GM04504 (cell line): ENCODE measurements at regions not wholly inside any gene's neighbourhood (a gene's known extent, or its start where the extent isn't known, plus 50 kb on each side); places are given as distances from the start of the nearest gene placed in this dataset.
A peak's percentile ranks its signal among the peaks of the same experiment; 100 is the strongest.
"Not testable (repeated sequence)": the region's sequence is repeated elsewhere in the genome, so short reads cannot be mapped to it uniquely, and the experiment has no call there.

Experiments used
- DNase-seq: peaks from one replicate; pipeline ENCODE4 v3.0.0-alpha.2; 2012; ENCODE audit warnings: low read depth

DNA sequence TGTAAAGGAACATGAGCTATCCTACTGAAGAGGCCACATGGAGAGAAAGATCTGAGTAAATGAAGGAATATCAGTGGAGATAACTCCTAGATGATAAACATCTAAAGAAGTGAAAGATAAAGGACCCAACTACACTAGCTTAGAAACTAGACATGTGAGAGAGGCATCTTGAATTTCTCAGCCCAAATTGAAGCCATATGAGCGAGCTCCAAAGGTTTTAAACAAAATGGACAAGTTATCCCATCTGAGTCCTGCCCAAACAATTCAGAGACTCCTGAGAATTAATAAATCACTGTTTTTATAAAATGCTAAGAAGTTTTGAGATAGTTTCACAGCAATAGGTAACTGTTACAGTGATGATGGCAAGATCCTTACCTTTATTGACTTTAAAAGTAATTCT is 438.9 kb downstream of the NAV3 start:
- no peak for DNase-seq

DNA sequence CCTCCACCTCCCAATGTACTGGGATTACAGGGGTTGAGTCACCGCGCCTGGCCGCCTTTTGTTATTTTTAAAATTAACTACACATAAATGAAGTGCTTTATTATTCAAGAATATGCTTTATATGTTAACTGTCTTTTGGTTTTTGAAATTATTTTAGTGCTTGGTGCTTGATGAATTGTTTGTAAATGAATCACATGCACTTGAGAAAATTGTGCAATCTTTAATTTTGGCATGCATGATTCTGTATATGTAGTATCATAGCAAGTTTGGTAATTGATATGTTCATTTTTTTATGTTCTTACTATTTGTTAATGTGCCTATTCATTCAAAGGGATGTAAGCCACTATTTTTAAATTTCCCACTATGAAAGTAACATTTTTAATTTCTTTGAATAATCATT is 440.9 kb downstream of the NAV3 start:
- no peak for DNase-seq

DNA sequence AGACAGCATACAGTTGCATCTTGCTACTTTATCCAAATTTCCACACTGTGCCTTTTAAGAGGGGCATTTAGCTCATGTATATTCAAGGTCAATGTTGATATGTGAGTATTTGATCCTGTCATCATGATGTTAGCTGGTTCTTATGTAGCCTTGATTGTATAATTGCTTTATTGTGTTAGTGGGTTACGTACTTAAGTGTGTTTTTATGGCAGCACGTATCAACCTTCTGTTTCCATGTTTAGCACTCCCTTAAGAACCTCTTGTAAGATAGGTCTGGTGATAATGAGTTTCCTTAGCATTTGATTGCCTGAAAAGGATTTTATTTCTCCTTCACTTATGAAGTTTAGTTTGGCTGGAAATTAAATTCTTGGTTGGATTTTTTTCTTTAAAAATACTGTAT is 445.2 kb downstream of the NAV3 start:
- no peak for DNase-seq

DNA sequence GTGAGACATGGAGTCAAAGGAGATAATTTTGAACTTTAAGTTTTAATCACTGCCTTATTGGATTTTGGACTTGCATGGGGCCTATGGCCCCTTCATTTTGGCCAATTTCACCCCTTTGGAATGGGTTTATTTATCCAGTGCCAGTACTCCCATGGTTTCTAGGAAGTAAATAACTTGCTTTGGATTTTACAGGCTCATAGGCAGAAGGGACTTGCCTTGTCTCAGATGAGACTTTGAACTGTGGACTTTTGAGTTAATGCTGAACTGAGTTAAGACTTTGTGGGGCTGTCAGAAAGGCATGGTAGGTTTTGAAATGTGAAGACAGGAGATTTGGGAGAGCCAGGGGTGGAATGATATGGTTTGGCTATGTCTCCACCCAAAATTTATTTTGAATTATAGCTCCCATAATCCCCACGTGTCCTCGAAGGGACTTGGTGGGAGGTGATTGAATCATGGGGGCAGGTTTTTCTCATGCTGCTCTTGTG is 448.1 kb downstream of the NAV3 start:
- DNase-seq: no peak

DNA sequence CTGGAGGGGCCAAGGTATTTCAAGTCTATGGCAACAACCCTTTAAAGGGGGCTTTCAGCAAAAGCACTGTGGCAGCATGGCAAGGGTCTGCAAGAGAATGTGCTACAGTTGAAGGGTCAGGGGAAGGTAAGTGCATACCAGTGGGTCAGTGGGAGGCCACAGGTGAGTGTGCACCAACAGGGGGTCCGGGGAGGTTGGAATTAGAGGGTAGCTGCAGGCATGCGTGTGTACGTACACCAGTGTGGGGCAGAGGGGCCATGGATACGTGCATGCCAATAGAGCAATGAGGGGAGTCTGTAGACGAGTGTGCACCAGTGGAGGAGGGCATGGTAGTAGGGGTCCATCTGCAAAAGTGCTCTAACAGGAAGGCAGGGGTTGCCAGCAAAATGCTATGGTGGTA is 448.9 kb downstream of the NAV3 start:
- DNase-seq: no peak

DNA sequence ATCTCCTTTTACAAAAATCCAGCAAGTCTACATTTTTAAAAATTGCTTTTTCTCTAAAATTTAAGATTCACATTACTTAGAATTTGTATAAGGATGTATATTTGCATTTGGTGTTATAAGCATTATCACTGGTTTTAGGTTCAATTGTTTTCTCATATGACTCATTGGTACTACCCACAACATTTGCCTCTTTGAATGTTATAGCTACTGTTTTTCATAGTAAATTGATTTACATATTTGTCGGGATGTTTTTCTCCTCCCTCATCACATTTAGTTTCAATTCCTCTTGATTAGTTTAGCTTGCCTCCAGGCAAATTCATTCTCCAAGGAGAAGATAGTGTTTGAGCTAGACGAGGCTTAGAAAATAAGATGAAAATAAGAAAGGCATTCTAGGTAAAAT is 450.4 kb downstream of the NAV3 start:
- not testable (repeated sequence) for DNase-seq

DNA sequence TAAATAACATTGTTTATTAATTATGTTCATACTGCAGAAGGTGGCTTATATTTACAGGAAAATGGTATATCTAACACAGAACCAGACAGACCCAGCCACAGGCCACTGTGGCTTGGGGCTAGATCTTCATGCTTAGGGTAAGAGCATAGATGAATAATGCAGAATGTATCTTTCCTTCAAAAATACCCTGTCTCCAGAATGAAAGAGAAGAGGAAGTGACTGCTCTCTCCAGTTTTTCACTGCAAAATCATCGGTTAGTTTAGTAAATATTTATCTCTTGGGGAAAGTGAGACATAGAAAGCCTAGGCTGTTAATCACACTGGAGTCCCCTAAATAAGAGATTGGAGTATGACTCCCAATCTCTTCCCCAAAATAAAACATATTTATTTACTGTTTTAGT is 453.7 kb downstream of the NAV3 start:
- no peak for DNase-seq

DNA sequence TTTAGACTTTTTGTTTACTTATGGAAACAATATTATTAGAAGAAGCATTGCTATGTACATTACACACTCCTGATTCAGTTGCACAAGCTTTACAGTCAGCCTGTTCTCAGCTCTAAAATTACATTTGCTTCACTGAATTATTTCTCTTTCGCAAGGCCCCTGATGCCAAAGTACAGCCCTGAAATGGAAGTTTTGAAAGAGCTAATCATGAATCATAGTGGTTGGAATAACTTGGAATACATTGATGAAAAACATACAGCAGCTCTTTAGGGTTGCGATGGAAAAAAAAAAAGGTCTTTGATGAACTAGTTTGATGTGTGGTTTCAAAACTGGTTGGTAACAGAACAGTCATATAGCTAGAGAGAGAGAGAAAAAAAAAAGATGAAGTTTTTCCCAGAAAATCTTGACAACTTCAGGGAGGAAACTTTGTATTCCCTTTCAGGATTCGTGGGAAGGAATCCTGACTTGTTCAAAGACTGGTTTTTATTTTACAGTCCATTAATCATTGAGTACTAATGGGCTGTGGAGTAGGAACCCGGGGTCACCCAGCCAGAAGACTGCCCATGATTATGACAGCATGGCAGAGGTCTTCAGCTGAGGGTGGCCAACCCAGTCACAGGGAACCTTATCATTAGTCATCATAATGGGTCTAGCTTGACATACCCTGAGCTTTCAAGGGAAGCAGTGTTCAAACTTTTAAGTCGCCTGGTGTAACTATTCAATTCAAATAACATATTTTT is 460.1 kb downstream of the NAV3 start:
- peak; percentile 82 for DNase-seq

DNA sequence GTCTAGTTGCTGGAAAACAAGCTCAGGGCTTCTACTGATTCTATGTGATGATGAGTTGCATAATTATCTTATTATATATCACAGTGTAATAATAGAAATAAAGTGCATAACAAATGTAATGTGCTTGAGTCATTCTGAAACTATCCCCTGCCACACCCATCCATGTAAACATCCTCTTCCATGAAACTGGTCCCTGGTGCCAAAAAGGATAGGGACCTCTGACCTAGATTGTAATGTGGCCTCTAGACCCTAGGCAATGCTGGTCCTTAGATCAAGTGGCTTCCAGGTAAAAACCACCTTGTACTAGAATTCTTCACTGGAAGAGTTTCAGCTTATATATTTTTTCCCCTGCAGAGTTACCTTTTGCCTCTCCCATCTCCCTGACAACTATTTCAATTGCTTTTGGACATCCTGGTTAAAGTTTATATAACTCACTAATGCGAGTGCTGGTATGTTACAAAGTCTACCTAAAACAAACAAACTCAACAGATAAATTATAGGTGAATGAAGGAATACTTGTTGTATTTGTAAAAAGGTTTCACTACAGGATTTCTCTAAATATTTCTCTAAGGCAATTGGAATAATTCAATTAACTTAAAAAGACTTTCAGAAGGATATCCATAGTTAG is 462.5 kb downstream of the NAV3 start:
- DNase-seq: no peak

DNA sequence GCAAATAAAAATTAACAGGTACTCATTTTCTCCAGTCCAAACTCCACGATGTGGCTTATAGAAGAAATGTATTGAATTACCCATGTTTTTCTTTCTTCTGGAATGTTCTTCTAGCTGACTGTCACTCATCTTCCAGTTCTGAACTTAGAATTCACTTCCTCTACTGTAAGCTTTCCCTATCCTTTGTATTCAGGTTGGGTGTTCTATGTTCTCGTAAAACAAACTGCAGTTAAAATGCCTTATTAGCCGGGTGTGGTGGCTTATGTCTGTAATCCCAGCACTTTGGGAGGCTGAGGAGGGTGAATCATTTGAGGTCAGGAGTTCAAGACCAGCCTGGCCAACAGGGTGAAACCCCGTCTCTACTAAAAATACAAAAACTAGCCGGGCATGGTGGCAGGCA is 470.6 kb downstream of the NAV3 start:
- DNase-seq: not testable (repeated sequence)

DNA sequence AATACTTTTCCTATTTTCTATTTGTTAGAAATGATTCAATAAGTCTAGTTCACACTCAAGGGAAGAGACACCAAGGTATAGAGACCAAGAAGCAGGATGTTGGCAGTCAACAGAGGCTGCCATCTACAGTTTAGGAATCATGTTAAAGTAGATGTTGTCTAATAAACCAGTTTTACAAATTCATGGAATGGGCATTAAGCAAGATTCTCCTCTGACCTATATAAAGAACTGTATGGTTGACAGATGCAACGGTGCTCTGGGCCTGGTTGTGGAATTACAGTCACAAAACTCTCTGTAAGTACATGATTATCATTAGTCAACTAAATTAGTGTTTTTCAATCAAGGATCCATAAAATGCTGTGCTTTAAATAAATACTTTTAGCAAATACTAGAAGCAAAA is 475.1 kb downstream of the NAV3 start:
- DNase-seq: no peak

DNA sequence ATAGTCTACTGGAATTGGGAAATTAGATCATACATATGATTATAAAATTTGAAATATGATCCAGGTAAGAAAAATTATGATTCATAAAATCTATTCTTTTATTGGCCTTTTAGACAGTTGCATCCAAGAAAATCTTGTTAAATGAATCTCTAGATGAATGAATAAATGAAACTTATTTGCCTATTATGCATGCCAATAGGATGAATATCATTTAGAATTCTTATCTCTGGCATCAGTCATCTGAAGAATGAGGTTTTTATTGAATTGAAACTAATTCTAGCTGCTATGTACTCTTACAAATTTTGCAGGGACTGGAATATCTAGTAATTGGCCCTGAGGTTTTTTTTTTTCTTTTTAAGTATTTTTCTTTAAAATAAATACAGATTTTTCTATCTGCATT is 475.5 kb downstream of the NAV3 start:
- DNase-seq: no peak

DNA sequence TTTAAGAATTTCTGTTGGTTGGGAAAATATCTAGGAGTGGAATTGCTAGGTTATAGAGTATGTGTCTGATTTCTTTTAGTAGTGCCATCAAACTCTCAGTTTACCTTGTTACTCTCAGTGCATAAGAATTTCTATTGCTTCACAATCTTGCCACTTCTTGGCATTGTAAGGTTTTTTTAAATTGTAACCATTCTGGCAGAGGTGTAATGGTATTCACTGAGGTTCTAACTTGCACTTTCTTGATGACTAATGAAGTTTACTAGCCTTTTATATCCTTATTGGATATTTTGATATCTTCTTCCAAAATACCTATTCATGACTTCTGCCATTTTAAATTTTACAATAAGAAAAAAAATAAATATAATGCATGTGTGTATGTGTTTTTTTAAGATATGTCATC is 478.0 kb downstream of the NAV3 start:
- DNase-seq: no peak

DNA sequence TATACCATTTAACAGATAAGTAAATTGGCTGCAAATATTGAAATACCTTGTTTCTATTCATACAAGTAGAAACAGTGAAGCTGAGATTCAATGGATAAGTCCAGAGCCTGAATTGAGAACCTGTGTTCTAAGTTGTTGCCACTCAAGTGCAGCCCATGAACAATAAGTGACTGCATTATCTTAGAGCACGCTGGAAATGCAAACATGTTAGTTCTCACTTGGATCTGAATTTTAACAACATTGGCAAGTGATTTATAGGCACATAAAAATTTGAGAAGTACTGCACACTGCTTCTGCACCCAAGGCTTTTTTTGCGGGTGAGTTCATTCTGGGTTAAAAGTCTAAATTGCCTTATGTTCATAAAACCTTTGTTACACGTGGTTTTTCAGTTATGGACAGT is 484.3 kb downstream of the NAV3 start:
- no peak for DNase-seq

DNA sequence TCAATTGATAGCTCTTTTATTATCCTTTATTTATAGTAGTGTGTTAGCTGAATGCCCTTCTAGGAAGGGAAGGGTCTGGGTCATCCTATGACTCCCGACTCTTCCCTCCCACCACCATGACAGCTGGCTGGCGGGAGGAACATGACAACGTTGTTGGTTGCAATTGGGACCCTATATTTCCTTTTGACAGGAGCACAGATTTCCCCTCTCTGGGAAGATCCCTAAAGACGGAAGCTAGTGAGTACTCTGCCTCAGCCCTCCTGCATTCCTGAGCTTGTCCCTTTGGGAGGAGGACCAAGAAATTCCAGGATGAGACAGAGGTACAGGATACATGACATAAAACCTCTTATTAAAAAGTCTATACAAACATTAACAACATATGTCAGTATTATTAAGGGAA is 485.4 kb downstream of the NAV3 start:
- no peak for DNase-seq

DNA sequence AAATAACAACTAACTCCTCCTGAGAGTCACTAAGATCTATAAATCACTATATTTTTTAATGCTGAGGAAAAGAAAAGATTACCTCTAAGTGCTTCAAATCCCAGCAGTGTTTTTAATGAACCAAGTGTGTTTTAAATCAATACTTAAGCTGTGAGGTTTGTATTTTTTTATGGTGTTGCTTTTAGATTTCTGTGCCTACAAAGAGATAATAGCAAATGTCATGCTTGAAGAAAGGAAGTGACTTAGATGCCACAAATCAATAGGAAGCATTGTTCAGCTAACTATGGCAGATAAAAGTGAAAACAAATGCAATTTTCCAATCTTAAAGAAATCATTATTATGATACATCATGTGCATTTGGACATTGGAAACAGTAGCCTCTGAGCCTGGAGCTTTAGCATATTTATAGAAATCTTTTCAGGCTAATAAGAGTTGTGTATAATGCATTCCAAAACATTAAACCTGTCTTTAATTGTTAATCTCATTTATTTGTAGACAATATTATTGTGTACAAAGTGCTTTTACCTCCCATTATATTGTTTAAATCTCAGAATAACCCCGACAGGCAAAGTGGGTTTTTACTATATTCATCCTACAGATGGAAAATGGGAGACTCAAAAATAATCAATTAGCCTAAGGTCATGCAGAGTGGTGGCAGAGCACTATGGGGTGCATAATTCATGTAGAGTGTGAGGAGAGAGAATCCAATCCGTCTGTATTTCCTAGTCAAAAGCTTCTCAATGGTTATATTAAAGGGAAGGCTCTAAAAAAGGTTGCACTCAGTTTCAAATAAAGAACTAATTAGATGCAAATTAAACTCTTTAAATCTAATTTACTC is 486.2 kb downstream of the NAV3 start:
- DNase-seq: no peak

DNA sequence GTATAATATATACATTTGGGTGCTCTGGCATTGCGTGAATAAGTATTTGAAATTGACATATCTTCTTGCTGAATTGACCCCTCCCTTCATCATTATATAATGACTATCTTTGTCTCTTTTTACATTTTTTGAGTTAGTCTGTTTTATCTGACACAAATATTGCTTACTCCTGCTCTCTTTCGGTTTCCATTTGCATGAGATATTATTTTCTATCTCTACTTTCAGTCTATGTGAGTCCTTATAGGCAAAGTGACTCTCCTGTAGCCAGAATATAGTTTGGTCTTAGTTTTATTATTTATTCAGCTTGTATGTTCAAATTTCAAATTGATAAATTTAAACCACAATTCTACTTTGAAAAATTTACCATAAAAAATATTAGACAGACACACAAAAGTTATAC is 491.0 kb downstream of the NAV3 start:
- no peak for DNase-seq

DNA sequence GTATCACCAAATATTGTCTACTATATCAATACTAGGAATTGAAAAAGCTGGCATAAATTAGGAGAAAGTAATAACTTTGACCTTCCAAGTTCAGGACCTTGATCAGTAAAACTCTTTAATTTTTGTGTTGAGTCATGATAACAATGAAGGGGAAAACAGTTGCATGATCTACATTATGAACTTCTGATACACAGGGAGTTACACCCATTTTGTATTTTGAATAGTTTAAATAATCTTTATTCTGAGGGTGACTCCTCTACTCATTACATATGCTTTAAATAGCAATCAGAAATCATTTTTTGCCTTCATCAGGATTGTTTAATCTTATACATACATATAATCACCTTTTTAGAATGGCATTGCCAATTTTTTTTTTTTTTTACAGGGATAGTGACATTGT is 492.5 kb downstream of the NAV3 start:
- DNase-seq: no peak

DNA sequence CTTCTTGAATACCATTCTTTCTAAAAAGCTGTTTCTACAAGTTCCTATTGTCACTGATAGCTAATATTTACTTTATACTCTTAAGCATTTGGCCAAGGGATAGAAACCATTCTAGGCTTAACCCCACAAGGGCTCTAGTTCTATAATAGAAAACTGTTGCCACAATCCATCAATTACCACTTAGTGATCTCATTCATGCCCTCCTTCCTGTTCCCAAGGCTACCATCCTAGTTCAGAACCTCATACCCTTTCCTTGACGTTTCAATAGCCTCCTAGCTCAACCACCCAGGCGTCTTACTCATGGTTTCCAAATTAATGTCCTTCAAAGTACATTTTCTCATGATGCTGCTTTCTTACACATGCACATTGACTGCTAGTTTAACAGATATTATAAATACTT is 493.5 kb downstream of the NAV3 start:
- DNase-seq: no peak

DNA sequence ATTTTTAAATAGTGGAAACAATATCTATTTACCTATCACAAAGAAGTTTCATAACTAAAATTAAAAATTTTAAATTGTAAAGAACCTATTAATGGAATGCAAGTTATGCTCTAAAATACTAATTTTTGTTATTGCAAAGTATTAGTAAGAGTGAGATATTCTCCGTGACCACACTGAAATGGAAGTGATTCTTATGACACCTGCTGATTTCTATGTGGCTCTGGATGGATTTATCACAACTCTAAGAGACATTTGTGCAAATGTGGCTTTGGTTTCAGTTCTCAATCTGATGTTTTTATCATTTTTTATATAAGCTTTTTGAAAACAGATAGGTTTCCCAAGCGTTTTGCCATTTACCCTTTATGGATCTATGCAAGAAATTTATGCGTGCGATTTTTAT is 497.8 kb downstream of the NAV3 start:
- no peak for DNase-seq

DNA sequence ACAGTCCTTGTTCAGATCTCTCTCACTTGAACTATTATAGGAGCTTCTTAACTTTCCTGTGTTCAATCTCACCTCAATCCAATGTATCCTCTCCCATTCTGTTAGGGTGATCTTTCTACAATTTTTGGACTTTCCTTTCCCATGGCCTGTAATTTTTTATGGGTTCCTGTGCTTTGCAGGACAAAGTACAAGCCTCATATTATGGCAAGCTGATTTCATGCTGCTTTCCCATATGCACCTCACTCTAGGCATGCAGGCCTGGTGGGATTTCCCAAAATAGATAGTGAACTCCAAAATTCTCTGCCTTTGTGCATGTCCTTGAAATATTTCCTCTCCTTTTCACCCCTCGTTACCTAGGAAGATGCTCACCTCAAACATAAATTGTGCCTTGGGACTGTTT is 499.4 kb downstream of the NAV3 start:
- no peak for DNase-seq

DNA sequence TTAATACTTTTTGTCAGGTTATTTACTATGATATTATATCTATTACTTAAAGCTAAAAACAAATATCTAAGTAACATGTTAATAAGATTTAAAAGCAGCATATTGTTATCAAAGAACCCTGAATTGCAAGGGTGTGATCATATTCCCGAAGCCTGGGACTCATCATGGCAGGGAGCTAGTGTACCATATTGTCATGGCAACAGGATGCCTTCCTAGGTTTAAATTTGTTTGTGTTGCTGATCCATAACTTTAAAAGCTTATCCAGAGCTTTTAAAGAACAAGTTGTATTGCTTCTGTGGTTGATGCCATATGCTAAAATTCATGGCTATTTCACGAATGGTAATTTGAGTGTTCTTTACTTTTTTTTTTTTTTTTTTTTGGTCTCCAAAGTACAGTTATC is 500.5 kb downstream of the NAV3 start:
- DNase-seq: no peak

DNA sequence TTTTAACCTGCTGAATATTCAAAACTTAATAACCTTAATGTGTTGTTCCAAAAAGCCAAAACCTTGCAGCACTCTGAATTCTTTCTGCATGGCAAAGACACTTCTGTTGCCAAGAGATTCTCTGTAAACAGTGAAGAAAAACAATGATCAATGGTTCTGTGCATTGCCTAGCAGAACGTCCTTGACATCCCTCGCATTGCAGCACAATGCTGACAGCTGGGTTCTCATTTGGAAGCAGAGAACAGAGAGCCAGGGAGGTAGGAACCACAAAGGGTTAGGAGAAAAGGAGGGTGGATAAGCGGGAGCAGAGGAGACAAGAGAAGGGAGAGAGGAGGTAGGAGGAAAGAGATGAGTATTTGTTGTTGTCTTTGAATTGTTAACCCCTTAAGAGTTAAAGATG is 501.1 kb downstream of the NAV3 start:
- no peak for DNase-seq
